ENCODE measurements at regions not wholly inside any gene's neighbourhood (a gene's known extent, or its start where the extent isn't known, plus 50 kb on each side); places are given as distances from the start of the nearest gene placed in this dataset.

- TF ChIP-seq CTCF (conservative IDR thresholded peaks at IDR 0.05; ENCODE audit: low read length) (no peak), EZH2phosphoT487 (IDR thresholded peaks at IDR 0.05; ENCODE audit: borderline replicate concordance, low read depth, low read length) (no peak)
Observed at GRCh38 chr9:85136507-85136906, 467.0 kb downstream of the NTRK2 start.
